ENCODE measurements at regions not wholly inside any gene's neighbourhood (a gene's known extent, or its start where the extent isn't known, plus 50 kb on each side); places are given as distances from the start of the nearest gene placed in this dataset.

DNA sequence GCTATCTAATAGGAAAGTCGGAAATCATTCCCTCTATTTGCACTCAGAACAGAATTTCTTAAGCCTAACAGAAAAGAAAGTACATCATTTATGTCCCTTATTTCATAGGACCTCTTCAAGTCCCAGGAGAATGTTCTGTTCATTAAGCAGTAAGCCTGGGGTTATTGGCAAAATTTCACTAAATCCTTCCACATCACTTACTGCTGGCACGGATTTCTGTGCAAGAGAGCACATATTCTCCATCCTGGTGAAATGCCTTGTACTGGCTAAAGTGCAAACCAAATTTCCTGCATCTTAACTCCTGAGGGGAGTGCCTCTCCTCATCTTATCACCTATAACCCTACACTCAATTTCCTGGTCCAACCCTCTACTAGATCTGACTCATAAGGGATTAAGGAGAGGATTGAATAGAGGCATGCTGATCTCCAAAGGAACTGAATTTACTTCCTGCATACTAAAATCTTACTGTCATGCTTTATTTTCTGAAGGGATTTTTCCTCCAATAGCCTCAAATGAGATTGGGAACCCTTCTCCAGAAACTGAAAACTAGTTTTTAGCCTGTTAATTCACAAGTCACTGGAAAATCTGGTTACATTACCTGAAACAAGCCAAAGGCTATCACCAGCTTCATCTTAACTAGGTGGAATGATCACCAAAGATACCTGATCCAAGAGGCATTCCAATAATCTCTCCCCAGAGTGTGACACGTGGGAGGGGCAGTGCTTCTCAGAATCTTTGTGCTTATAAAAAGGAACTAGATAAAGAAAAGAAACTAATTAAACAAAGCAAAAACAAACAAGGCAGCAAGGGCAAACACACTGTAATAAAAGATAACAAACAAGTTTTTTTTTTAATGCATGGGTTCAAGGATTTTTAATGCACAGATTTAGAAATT, 311.1 kb downstream of the NR4A2 start:
- no peak overlapping the region for H2AFZ ChIP-seq (ENCODE audit: insufficient read depth, low read depth, low read length, poor library complexity, severe bottlenecking)
- no peak for TF ChIP-seq CTCF (IDR thresholded peaks at IDR 0.05)
- TF ChIP-seq EZH2 (IDR thresholded peaks at IDR 0.05; ENCODE audit: borderline replicate concordance, insufficient read depth, low read depth, low read length, poor library complexity, severe bottlenecking), result no peak
- H3K4me2 ChIP-seq (replicated peaks; ENCODE audit: low read depth, low read length, poor library complexity, severe bottlenecking), result no peak overlapping the region
- intact Hi-C loops (cut with micrococcal nuclease), result no loop called here
- ChIA-PET CTCF (no interaction called here), POLR2A (no interaction called here)
- WGBS (ENCODE audit: insufficient coverage), result 50% methylated on average over 1 of the region's 3 CpGs
- Mint-ChIP-seq H3K4me3 (no peak overlapping the region), H3K27ac (no peak overlapping the region), H3K4me1 (no peaks in the 10 kb centered on the region), H3K9me3 (ENCODE audit: insufficient read depth) (no peaks in the 10 kb centered on the region), H3K27me3 (no peaks in the 10 kb centered on the region)
- H3K36me3 ChIP-seq (replicated peaks in 1 of 2; ENCODE audit: control extremely low read depth in 1 of 2, control insufficient read depth in 1 of 2, extremely low read depth in 1 of 2, insufficient read depth in 2 of 2, low read length in 1 of 2), result no peaks in the 10 kb centered on the region
- no peaks in the 10 kb centered on the region for H4K20me1 ChIP-seq (ENCODE audit: control insufficient read depth, insufficient read depth, low read length, poor library complexity, severe bottlenecking)
- no peaks in the 10 kb centered on the region for H3K27me3 ChIP-seq (replicated peaks in 1 of 4; ENCODE audit: control extremely low read depth in 1 of 4, control insufficient read depth in 3 of 4, insufficient read depth in 4 of 4, low read length in 3 of 4)
- no peaks in the 10 kb centered on the region for H3K79me2 ChIP-seq (ENCODE audit: control insufficient read depth, insufficient read depth, low read length)
- no peak overlapping the region for H3K27ac ChIP-seq (ENCODE audit: low read length in 2 of 2)
- H3K4me1 ChIP-seq (ENCODE audit: control insufficient read depth in 2 of 2, insufficient read depth in 2 of 2, low read length in 2 of 2), result no peaks in the 10 kb centered on the region
- no peak for DNase-seq
- no peak overlapping the region for H3K9ac ChIP-seq (ENCODE audit: low read length)
- no peak overlapping the region for H3K4me3 ChIP-seq (ENCODE audit: control extremely low read depth in 1 of 5, extremely low read depth in 1 of 5, insufficient read depth in 1 of 5, low read depth in 2 of 5, low read length in 4 of 5)
- no peaks in the 10 kb centered on the region for H3K9me3 ChIP-seq (ENCODE audit: control extremely low read depth in 1 of 3, control insufficient read depth in 2 of 3, insufficient read depth in 1 of 3, low read length in 2 of 3)
- no peak for ATAC-seq (ENCODE audit: low read depth)

GRCh38 chr2:156019341-156019740, 313.2 kb downstream of the NR4A2 start:
- POLR2A ChIA-PET, result no interaction called here
- Histone ChIP-seq H3K4me2 (replicated peaks; ENCODE audit: low read depth, low read length, poor library complexity, severe bottlenecking) (no peak overlapping the region), H3K27me3 (replicated peaks in 1 of 4; ENCODE audit: control extremely low read depth in 1 of 4, control insufficient read depth in 3 of 4, insufficient read depth in 4 of 4, low read length in 3 of 4) (no peaks in the 10 kb centered on the region), H4K20me1 (ENCODE audit: control insufficient read depth, insufficient read depth, low read length, poor library complexity, severe bottlenecking) (no peaks in the 10 kb centered on the region), H3K9me3 (ENCODE audit: control extremely low read depth in 1 of 3, control insufficient read depth in 2 of 3, insufficient read depth in 1 of 3, low read length in 2 of 3) (no peaks in the 10 kb centered on the region), H3K79me2 (ENCODE audit: control insufficient read depth, insufficient read depth, low read length) (no peaks in the 10 kb centered on the region), H3K27ac (ENCODE audit: low read length in 2 of 2) (no peak overlapping the region), H3K9ac (ENCODE audit: low read length) (no peak overlapping the region), H3K4me1 (ENCODE audit: control insufficient read depth in 2 of 2, insufficient read depth in 2 of 2, low read length in 2 of 2) (no peaks in the 10 kb centered on the region), H3K4me3 (ENCODE audit: control extremely low read depth in 1 of 5, extremely low read depth in 1 of 5, insufficient read depth in 1 of 5, low read depth in 2 of 5, low read length in 4 of 5) (no peak overlapping the region), H2AFZ (ENCODE audit: insufficient read depth, low read depth, low read length, poor library complexity, severe bottlenecking) (no peak overlapping the region), H3K36me3 (replicated peaks in 1 of 2; ENCODE audit: control extremely low read depth in 1 of 2, control insufficient read depth in 1 of 2, extremely low read depth in 1 of 2, insufficient read depth in 2 of 2, low read length in 1 of 2) (no peaks in the 10 kb centered on the region)
- ATAC-seq (ENCODE audit: low read depth) (no peak), DNase-seq (no peak)
- Mint-ChIP-seq H3K27me3 (no peaks in the 10 kb centered on the region), H3K9me3 (ENCODE audit: insufficient read depth) (no peaks in the 10 kb centered on the region), H3K4me1 (no peaks in the 10 kb centered on the region), H3K4me3 (no peak overlapping the region), H3K27ac (no peak overlapping the region)
- intact Hi-C loops (cut with micrococcal nuclease), result no loop called here
- no CpG with 5 or more reads among the region's 2 CpGs for WGBS (ENCODE audit: insufficient coverage)
- no peak for TF ChIP-seq EZH2 (IDR thresholded peaks at IDR 0.05; ENCODE audit: borderline replicate concordance, insufficient read depth, low read depth, low read length, poor library complexity, severe bottlenecking)
- no peak for TF ChIP-seq CTCF (IDR thresholded peaks at IDR 0.05)
- CTCF ChIA-PET, result no interaction called here

All from B cell (primary cell).